Stomach (tissue), 8 donors: ENCODE measurements at regions not wholly inside any gene's neighbourhood (a gene's known extent, or its start where the extent isn't known, plus 50 kb on each side); places are given as distances from the start of the nearest gene placed in this dataset.

Experiments
- DNase-seq, 2 donors: peaks; one replicate each; pipeline versions ENCODE4 v3.0.0 to v3.0.0-alpha.2; 2013 to 2019
- H3K27ac ChIP-seq, 5 donors: fragments of 200-600 bp in 4 of 5; sonication (generic) in 4 of 5; one replicate each; pipeline ENCODE4 v1.5.1; 2013 to 2019; ENCODE audit warnings: mild to moderate bottlenecking in 1 of 5, moderate library complexity in 1 of 5
- H3K27me3 ChIP-seq, 3 donors: fragments of 200-600 bp; sonication (generic); one replicate each; pipeline ENCODE4 v1.5.1; 2017 to 2019; ENCODE audit warnings: mixed run types in 1 of 3
- H3K36me3 ChIP-seq, 4 donors: fragments of 200-600 bp; sonication (generic); 1 replicate in 3 of 4; 2 replicates in 1 of 4; pipeline ENCODE4 v1.5.1; 2016 to 2019
- H3K4me1 ChIP-seq, 4 donors: fragments of 200-600 bp; sonication (generic); one replicate each; pipeline ENCODE4 v1.5.1; 2016 to 2019
- H3K4me3 ChIP-seq, 4 donors: fragments of 200-600 bp; sonication (generic) in 3 of 4; one replicate each; pipeline ENCODE4 v1.5.1; 2016 to 2019; ENCODE audit warnings: mild to moderate bottlenecking in 1 of 4
- H3K9me3 ChIP-seq, 4 donors: fragments of 200-600 bp; sonication (generic); one replicate each; pipeline ENCODE4 v1.5.1; 2016 to 2019
- EP300 ChIP-seq: sonication (generic); formaldehyde crosslinking; IDR thresholded peaks from one replicate; pipeline ENCODE4 v1.6.1; 2017; ENCODE audit warnings: antibody characterized with exemption
- POLR2A ChIP-seq, 4 donors: fragments of 450-650 bp; IDR thresholded peaks; one replicate each; pipeline ENCODE4 v1.6.1; 2016; ENCODE audit warnings: antibody characterized with exemption in 4 of 4, control low read depth in 2 of 4, mild to moderate bottlenecking in 1 of 4, moderate library complexity in 1 of 4
- POLR2AphosphoS5 ChIP-seq, 3 donors: sonication (generic); formaldehyde crosslinking; IDR thresholded peaks; one replicate each; pipeline ENCODE4 v1.6.1; 2016; ENCODE audit warnings: antibody characterized with exemption in 3 of 3
- WGBS, 5 donors: extraction: QIAGEN DNeasy Blood & Tissue Kit in 3 of 5; methylation state at CpG; one replicate each; pipeline versions ENCODE4 v1.1.5 to v1.1.7; 2013 to 2018; 5-methylcytosine and 5-hydroxymethylcytosine counted together
- intact Hi-C: fragments of 100-400 bp; cut with DNase I; formaldehyde crosslinking; loops from one replicate; pipeline ENCODE4 v1.15.1; 2023; ENCODE audit warnings: low total_unique reads
- TF ChIP-seq, protein P1 (sequence below), 7 experiments: fragments of 450-650 bp in 4 of 7; fragments of 200-600 bp in 3 of 7; sonication (generic) in 3 of 7; IDR thresholded peaks; one replicate each; pipeline ENCODE4 v1.5.1; 2016 to 2019; ENCODE audit warnings: antibody characterized with exemption in 7 of 7, control low read depth in 2 of 7, mild to moderate bottlenecking in 1 of 7
- donor health status: healthy with polysubstance abuse.
- donor health status: Bipolar disorder and iron deficiency.
- donor health status: healthy.

DNA sequence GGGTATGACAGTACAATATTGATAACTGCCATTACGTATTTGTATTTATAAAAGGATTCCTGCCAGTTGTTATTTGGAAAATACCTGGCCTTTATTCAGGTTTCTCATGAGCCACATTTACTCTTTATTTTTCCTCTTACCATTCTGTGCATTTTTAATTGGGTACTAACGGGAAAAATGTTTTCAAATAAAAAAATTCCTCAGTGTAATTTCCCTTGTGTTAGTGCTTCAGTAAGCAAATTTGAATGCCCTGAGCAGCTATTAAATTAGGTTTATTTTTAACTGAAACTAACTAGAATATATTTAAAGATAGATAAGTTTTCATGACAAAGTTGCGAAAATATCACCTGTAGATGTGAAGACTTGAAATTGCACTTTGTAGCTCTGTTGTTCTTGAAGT, 146.0 kb downstream of the PTCHD4 start:
- intact Hi-C loops, result no loop called here
- H3K36me3 ChIP-seq, result no peaks in the 10 kb centered on the region
- H3K9me3 ChIP-seq, result peaks cover 0 to 11% (median 4%) of the 10 kb centered on the region in 4 donors
- TF ChIP-seq, protein P1, sequence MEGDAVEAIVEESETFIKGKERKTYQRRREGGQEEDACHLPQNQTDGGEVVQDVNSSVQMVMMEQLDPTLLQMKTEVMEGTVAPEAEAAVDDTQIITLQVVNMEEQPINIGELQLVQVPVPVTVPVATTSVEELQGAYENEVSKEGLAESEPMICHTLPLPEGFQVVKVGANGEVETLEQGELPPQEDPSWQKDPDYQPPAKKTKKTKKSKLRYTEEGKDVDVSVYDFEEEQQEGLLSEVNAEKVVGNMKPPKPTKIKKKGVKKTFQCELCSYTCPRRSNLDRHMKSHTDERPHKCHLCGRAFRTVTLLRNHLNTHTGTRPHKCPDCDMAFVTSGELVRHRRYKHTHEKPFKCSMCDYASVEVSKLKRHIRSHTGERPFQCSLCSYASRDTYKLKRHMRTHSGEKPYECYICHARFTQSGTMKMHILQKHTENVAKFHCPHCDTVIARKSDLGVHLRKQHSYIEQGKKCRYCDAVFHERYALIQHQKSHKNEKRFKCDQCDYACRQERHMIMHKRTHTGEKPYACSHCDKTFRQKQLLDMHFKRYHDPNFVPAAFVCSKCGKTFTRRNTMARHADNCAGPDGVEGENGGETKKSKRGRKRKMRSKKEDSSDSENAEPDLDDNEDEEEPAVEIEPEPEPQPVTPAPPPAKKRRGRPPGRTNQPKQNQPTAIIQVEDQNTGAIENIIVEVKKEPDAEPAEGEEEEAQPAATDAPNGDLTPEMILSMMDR (IDR thresholded peaks at IDR 0.05), result no peak
- TF ChIP-seq POLR2A (IDR thresholded peaks at IDR 0.05), result no peak
- no peak for TF ChIP-seq EP300
- no peak for TF ChIP-seq POLR2AphosphoS5 (IDR thresholded peaks at IDR 0.05)
- no peak overlapping the region for H3K27ac ChIP-seq
- 77 to 92% (median 88%) methylated on average over 3 of the region's 3 CpGs for WGBS, 5 donors
- H3K27me3 ChIP-seq, result no peaks in the 10 kb centered on the region
- no peaks in the 10 kb centered on the region for H3K4me1 ChIP-seq
- DNase-seq, result no peak
- H3K4me3 ChIP-seq, result no peak overlapping the region

DNA sequence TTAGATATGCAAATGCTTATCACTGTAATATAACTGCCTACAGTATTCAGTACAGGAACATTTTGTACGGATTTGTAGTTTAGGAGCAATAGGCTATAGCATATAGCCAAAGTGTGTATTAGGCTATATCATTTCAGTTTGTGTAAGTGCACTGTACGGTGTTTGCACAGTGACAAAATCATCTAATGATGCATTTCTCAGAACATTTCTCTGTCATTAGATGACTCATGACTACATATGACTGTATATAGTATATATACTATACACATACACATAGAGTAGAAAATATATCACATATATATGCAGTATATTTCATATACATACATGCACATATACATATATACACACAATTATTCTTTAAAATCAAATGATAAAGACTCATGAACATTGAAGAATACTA, 158.4 kb downstream of the PTCHD4 start:
- H3K4me1 ChIP-seq, result no peaks in the 10 kb centered on the region
- no peaks in the 10 kb centered on the region for H3K27me3 ChIP-seq
- no peaks in the 10 kb centered on the region for H3K36me3 ChIP-seq
- WGBS, 5 donors, result 80 to 94% (median 85%) methylated on average over 2 of the region's 2 CpGs
- DNase-seq, result no peak
- no peaks in the 10 kb centered on the region for H3K9me3 ChIP-seq
- H3K27ac ChIP-seq, result no peak overlapping the region
- H3K4me3 ChIP-seq, result no peak overlapping the region
- TF ChIP-seq POLR2A (IDR thresholded peaks at IDR 0.05) (no peak), EP300 (no peak), POLR2AphosphoS5 (IDR thresholded peaks at IDR 0.05) (no peak)
- TF ChIP-seq, protein P1 (IDR thresholded peaks at IDR 0.05), result no peak
- intact Hi-C loops, result no loop called here

DNA sequence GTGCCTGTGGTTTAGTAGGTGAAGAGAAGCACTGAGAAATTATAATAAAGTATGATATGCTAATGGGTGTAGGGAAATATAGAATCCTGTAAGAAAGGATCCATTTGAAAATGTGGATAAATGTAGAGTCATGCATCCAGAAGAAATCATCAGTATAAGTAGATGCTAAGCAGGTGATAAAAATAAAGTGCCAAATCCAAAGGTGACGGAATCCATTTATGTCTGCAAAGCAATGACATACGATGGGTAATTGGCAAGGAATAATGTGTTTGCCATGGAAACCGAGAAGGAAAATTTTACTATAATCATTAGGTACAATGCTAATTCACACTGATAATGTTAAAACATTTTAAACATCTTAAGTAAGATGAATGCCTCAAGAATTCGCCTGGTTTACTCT, 163.0 kb downstream of the OPN5 start:
- Histone ChIP-seq H3K36me3 (no peaks in the 10 kb centered on the region), H3K4me1 (no peaks in the 10 kb centered on the region), H3K4me3 (no peak overlapping the region), H3K9me3 (no peaks in the 10 kb centered on the region), H3K27ac (no peak overlapping the region), H3K27me3 (no peaks in the 10 kb centered on the region)
- intact Hi-C loops, result no loop called here
- TF ChIP-seq POLR2A (IDR thresholded peaks at IDR 0.05) (no peak), POLR2AphosphoS5 (IDR thresholded peaks at IDR 0.05) (no peak), EP300 (no peak)
- TF ChIP-seq, protein P1 (IDR thresholded peaks at IDR 0.05), result no peak
- DNase-seq, result no peak
- WGBS, 5 donors, result 57 to 79% (median 73%) methylated on average over 4 of the region's 4 CpGs

DNA sequence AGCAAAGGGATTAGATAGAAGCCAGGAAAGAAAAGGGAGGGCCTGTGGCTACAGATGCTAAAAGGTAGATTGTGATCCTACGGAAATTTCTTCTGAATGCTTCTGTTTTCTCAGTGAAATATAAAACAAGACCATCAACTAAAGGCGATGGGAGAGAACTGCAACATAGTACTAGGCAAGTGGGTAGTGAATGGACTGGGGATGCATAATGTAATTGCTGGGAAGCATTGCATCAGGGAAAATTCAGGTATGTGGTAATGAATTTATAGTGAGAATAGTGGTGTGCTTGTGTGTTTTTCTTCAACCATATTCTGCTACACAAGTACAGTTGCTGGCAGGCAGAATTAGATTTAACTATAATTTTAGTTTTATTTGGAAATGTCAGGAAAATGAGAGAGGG, 156.6 kb downstream of the OPN5 start:
- Histone ChIP-seq H3K36me3 (no peaks in the 10 kb centered on the region), H3K4me3 (no peak overlapping the region), H3K4me1 (no peaks in the 10 kb centered on the region), H3K27ac (no peak overlapping the region), H3K9me3 (no peaks in the 10 kb centered on the region), H3K27me3 (no peaks in the 10 kb centered on the region)
- intact Hi-C loops, result no loop called here
- DNase-seq, result no peak
- TF ChIP-seq, protein P1 (IDR thresholded peaks at IDR 0.05), result no peak
- TF ChIP-seq EP300 (no peak), POLR2AphosphoS5 (IDR thresholded peaks at IDR 0.05) (no peak), POLR2A (IDR thresholded peaks at IDR 0.05) (no peak)
- whole genome bisulfite sequencing, 5 donors, result 86 to 94% (median 93%) methylated on average over 2 of the region's 2 CpGs
